Mesothelial cell of epicardium (in vitro differentiated cells): ENCODE measurements at regions not wholly inside any gene's neighbourhood (a gene's known extent, or its start where the extent isn't known, plus 50 kb on each side); places are given as distances from the start of the nearest gene placed in this dataset.

Experiments used
- DNase-seq, 2 experiments: peaks; one replicate each; pipeline ENCODE4 v3.0.0; 2021; ENCODE audit warnings: low spot score in 2 of 2; ENCODE audit not compliant: unreplicated experiment in 2 of 2
- H3K27ac Mint-ChIP-seq: 2 replicates; pipeline ENCODE4 v1.8.0; 2021; ENCODE audit warnings: mixed read lengths
- H3K27me3 Mint-ChIP-seq: 2 replicates; pipeline ENCODE4 v1.8.0; 2021; ENCODE audit warnings: low read depth, mixed read lengths
- H3K36me3 Mint-ChIP-seq: 2 replicates; pipeline ENCODE4 v1.8.0; 2021; ENCODE audit warnings: mixed read lengths
- H3K4me1 Mint-ChIP-seq: 2 replicates; pipeline ENCODE4 v1.8.0; 2021; ENCODE audit warnings: mixed read lengths
- H3K4me3 Mint-ChIP-seq: 2 replicates; pipeline ENCODE4 v1.8.0; 2021; ENCODE audit warnings: mild to moderate bottlenecking, moderate library complexity, mixed read lengths
- H3K9me3 Mint-ChIP-seq: 2 replicates; pipeline ENCODE4 v1.8.0; 2021; ENCODE audit warnings: mixed read lengths
- TF ChIP-seq, protein P1 (sequence below): fragments of 200-600 bp; sonication (generic); IDR thresholded peaks from one replicate; pipeline ENCODE4 v1.5.0; 2021; ENCODE audit warnings: antibody characterized with exemption; ENCODE audit not compliant: unreplicated experiment

DNA sequence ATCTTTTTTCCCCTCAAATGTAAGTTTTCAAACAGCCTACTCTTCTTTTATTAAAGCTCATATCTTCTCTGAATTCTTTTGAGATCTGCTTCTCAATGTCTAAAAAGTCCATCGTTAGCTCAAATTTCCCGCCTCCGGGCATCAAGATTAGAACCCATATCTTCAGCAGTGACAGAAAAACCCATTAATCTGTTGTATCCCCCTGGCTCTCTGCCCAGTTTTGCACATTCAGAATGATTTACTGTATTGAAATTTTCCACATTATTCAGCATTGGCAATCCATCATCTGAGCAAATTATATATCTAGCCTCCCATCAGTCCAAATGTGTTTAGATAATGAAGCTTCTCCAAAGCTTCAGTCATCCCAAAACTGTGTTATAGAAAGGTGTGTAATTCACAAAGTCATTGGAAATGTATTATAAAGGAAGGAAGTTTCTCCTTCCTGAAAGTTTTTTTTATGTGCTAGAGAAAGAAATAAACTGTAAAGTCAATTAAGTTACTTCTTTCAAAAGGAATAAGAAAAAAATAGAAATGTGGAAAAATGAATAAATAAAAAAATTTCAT lies 849.9 kb downstream of the MAT2B start:
- TF ChIP-seq, protein P1, sequence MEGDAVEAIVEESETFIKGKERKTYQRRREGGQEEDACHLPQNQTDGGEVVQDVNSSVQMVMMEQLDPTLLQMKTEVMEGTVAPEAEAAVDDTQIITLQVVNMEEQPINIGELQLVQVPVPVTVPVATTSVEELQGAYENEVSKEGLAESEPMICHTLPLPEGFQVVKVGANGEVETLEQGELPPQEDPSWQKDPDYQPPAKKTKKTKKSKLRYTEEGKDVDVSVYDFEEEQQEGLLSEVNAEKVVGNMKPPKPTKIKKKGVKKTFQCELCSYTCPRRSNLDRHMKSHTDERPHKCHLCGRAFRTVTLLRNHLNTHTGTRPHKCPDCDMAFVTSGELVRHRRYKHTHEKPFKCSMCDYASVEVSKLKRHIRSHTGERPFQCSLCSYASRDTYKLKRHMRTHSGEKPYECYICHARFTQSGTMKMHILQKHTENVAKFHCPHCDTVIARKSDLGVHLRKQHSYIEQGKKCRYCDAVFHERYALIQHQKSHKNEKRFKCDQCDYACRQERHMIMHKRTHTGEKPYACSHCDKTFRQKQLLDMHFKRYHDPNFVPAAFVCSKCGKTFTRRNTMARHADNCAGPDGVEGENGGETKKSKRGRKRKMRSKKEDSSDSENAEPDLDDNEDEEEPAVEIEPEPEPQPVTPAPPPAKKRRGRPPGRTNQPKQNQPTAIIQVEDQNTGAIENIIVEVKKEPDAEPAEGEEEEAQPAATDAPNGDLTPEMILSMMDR: no peak
- H3K4me1 Mint-ChIP-seq: peaks cover 50% of the 10 kb centered on the region
- peak overlapping the region; percentile 5 for H3K27ac Mint-ChIP-seq
- H3K36me3 Mint-ChIP-seq: no peaks in the 10 kb centered on the region
- H3K9me3 Mint-ChIP-seq: no peaks in the 10 kb centered on the region
- DNase-seq: no peak
- peaks cover 40% of the 10 kb centered on the region for H3K27me3 Mint-ChIP-seq
- H3K4me3 Mint-ChIP-seq: no peak overlapping the region

DNA sequence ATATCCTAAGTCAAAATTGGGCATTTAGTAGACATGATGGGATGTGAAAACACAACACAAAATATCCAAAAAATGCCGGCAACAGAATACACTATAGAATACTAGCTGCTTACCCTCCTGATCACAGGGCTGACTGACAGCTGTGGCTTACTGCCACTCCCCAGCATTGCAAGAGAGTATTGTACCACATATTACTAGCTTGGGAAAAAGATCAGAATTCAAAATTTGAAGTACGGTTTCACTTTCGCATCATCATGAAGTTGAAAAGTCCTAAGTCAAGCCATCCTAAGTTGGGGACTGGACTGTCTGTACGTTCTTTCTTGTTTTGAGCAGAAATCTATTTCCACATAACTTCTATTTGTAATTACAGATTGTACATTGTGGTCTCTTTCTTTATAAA lies 851.4 kb downstream of the MAT2B start:
- peaks cover 45% of the 10 kb centered on the region for H3K27me3 Mint-ChIP-seq
- H3K4me3 Mint-ChIP-seq: no peak overlapping the region
- H3K27ac Mint-ChIP-seq: no peak overlapping the region
- DNase-seq: no peak
- no peaks in the 10 kb centered on the region for H3K9me3 Mint-ChIP-seq
- TF ChIP-seq, protein P1: no peak
- peaks cover 36% of the 10 kb centered on the region for H3K4me1 Mint-ChIP-seq
- no peaks in the 10 kb centered on the region for H3K36me3 Mint-ChIP-seq

DNA sequence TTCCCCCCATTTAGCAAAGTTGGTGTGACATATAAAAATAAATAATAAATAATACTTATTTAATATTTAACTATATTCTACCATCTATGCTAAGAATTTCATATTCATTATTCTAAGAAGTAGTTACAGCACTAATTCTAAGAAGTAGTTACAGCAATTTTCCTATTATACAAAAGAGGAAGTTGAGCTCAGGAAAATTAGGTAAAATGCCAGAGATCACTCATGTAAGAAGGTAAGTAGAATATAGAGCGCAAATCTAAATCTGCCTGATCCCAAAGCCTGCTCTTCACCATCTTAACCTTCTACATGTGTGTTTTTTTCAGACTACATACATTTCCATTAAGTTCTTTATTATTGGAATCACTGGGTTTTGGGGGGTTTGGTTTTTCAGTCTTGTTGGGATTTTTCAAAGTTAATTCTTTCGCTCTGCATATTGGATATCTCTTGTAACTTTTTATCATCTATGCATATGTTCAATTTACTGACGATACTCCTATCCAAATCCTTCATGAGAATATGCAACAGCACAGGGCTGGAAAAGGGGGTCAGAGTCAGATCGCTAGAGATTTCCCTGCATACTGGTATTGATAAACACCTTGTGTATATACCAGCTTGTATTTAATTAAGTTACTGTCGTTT lies 852.1 kb downstream of the MAT2B start:
- H3K27me3 Mint-ChIP-seq: peaks cover 50% of the 10 kb centered on the region
- TF ChIP-seq, protein P1: no peak
- H3K4me3 Mint-ChIP-seq: no peak overlapping the region
- peaks cover 30% of the 10 kb centered on the region for H3K4me1 Mint-ChIP-seq
- DNase-seq: no peak
- H3K27ac Mint-ChIP-seq: no peak overlapping the region
- no peaks in the 10 kb centered on the region for H3K36me3 Mint-ChIP-seq
- no peaks in the 10 kb centered on the region for H3K9me3 Mint-ChIP-seq

GRCh38 chr5:164358531-164359259 lies 853.3 kb downstream of the MAT2B start:
- no peak for DNase-seq
- no peaks in the 10 kb centered on the region for H3K36me3 Mint-ChIP-seq
- H3K4me3 Mint-ChIP-seq: no peak overlapping the region
- peaks cover 20% of the 10 kb centered on the region for H3K4me1 Mint-ChIP-seq
- no peak overlapping the region for H3K27ac Mint-ChIP-seq
- peaks cover 57% of the 10 kb centered on the region for H3K27me3 Mint-ChIP-seq
- TF ChIP-seq, protein P1: no peak
- H3K9me3 Mint-ChIP-seq: no peaks in the 10 kb centered on the region

DNA sequence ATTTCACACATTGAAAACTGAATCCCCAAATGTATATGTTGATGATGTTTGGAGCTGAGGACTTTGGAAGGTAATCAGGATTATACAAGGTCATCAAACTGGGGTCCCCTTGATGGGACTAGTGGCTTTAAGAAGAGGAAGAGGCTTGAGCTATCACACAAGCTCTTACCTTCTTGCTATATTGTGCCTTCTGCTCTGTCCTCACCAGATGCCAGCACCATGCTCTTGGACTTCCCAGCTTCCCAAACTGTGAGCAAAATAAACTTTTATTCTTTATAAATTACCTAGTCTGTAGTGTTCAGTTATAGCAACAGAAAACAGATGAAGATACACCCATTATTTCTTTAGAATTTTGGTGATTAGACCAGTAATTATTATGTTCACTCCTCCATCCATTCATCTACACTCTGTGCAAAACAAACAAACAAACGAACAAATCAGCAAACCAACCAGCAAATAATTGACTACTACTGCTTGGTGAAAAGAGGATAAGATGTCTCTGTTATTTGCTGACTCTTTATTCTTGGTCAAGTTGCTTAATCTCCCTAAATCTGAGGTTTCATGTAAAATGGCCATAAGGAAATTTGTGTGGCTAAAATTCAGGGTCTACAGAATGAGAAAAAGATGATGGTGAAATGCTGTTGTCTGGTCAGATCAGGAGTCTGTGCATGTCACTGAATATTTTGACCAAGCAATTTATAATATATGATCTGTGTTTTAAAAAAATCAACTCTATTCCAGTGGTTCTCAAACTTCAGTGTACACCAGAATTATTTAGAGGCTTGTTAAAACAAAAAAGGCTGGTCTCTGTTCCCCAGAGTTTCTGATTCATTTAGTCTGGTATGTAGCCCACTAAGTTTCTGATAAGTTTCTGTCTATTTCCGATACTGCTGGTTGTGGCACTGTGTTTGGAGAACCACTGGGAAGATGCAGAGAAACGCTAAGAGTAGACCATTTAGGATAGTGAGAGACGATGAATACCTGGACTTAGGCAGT lies 854.1 kb downstream of the MAT2B start:
- H3K36me3 Mint-ChIP-seq: no peaks in the 10 kb centered on the region
- DNase-seq: no peak
- H3K4me3 Mint-ChIP-seq: no peak overlapping the region
- TF ChIP-seq, protein P1: no peak
- peaks cover 61% of the 10 kb centered on the region for H3K27me3 Mint-ChIP-seq
- no peak overlapping the region for H3K27ac Mint-ChIP-seq
- H3K4me1 Mint-ChIP-seq: peaks cover 11% of the 10 kb centered on the region
- no peaks in the 10 kb centered on the region for H3K9me3 Mint-ChIP-seq
